D721Med (cell line): ENCODE measurements at regions not wholly inside any gene's neighbourhood (a gene's known extent, or its start where the extent isn't known, plus 50 kb on each side); places are given as distances from the start of the nearest gene placed in this dataset.

ENCODE experiments used
- DNase-seq: peaks from one replicate; pipeline ENCODE4 v3.0.0; 2011; ENCODE audit warnings: low spot score; ENCODE audit not compliant: insufficient read length
- FAIRE-seq: peaks from 2 replicates; lab custom pipeline; 2011; peaks lifted over from hg19 to GRCh38; lab: Jason Lieb, UNC
- TF ChIP-seq, protein P1 (sequence below): IDR thresholded peaks from 2 replicates; pipeline ENCODE4 v1.5.1; 2012; ENCODE audit warnings: mild to moderate bottlenecking, control low read depth; ENCODE audit not compliant: insufficient read depth; ENCODE audit errors: missing control alignments

DNA sequence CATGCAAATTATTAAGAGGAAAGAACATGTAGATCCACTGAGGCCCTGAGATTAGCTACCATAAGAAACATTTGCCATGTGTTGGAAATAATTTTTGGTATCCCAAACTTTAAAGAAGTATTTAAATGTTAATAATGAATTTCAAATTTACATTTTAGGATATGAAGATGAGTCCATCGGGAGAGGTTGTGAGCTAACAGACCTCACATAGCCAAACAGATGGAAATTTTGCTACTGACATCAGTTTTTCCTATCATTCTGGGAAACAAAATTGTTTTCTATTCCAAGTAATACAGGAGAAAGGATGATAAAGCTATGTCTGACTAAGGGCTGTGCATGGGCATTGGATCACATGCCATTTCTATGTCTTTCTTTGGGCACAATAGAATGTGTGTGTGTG lies 809.6 kb downstream of the TENT5A start:
- DNase-seq (no peak), FAIRE-seq (no peak)
- TF ChIP-seq, protein P1, sequence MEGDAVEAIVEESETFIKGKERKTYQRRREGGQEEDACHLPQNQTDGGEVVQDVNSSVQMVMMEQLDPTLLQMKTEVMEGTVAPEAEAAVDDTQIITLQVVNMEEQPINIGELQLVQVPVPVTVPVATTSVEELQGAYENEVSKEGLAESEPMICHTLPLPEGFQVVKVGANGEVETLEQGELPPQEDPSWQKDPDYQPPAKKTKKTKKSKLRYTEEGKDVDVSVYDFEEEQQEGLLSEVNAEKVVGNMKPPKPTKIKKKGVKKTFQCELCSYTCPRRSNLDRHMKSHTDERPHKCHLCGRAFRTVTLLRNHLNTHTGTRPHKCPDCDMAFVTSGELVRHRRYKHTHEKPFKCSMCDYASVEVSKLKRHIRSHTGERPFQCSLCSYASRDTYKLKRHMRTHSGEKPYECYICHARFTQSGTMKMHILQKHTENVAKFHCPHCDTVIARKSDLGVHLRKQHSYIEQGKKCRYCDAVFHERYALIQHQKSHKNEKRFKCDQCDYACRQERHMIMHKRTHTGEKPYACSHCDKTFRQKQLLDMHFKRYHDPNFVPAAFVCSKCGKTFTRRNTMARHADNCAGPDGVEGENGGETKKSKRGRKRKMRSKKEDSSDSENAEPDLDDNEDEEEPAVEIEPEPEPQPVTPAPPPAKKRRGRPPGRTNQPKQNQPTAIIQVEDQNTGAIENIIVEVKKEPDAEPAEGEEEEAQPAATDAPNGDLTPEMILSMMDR, result no peak

GRCh38 chr6:80940976-80941375 lies 811.5 kb downstream of the TENT5A start:
- TF ChIP-seq, protein P1, result no peak
- no peak for DNase-seq
- FAIRE-seq, result no peak

DNA sequence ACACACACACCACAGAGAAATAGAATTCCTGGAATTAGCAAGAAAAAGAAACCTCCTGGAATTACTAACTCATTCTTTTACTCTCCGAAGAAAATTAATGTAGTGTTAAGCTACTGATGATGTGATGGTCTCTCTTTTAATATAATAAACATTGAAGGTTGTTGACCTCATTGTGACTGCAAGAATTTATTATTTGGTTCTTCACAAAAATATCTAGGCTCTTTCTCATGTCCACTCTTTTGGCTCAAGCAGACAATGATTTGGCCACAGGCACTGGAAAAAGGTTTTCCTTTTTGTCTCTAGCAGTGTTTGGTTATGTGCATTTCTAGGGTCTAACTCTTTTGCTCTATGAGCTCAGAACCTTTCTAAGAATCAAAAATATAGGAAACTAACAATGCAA lies 811.9 kb downstream of the TENT5A start:
- DNase-seq (no peak), FAIRE-seq (no peak)
- TF ChIP-seq, protein P1, result no peak

DNA sequence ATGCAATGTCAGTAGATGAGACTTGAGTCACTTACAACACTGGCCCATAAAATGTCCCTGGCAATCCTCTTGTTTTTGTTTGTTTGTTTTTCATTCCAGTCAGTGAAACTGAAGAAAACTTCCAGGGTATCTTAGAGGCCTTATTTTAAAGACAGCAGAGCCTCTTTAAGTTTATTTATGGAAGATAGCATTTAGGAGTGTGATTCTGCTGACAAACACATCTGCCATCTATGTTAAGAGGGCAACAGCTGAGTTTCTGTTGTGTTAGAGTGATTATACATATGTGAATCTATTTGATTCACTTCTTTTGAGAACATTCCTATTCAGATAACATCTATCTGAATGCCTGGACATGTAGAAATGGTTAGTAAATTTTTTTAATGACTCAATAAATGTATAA lies 812.6 kb downstream of the TENT5A start:
- TF ChIP-seq, protein P1, result no peak
- FAIRE-seq (no peak), DNase-seq (no peak)

- FAIRE-seq (no peak), DNase-seq (no peak)
- TF ChIP-seq, protein P1, result no peak
Observed at GRCh38 chr6:80939480-80939879, 813.0 kb downstream of the TENT5A start.

- FAIRE-seq (no peak), DNase-seq (no peak)
- TF ChIP-seq, protein P1, result no peak
Observed at GRCh38 chr6:80938131-80938530, 814.4 kb downstream of the TENT5A start.

DNA sequence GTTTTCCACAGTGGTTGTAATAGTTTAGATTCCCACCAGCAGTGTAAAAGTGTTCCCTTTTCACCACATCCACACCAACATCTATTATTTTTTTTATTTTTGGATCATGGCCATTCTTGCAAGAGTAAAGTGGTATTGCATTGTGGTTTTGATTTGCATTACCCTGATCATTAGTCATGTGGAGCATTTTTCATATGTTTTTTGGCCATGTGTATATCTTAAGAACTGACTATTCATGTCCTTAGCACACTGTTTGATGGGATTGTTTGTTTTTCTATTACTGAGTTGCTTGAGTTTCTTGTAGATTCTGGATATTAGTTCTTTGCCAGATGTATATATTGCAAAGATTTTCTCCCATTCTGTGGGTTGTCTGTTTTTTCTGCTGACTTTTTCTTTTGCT lies 820.1 kb downstream of the TENT5A start:
- DNase-seq (no peak), FAIRE-seq (no peak)
- TF ChIP-seq, protein P1, result no peak
